ENCODE measurements at regions not wholly inside any gene's neighbourhood (a gene's known extent, or its start where the extent isn't known, plus 50 kb on each side); places are given as distances from the start of the nearest gene placed in this dataset.
A peak's percentile ranks its signal among the peaks of the same experiment; 100 is the strongest.

DNA sequence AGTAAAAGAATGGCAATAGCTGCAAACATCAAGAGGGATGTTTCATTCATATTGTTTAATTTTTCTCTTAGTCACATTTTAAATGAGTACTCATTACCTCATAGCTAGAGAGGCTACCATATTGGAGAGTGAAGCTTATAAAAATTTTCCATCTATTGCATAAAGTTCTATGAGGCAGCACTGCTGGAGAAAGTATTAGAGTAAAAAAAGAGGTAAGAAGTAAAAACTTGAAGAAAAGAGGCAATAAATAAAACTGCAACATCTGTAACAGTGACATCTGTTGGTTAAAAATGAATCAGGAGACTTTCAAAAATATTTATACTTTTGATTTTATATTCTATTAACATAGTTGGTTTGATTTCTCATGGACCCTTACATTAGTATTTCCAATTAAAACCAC is 284.5 kb upstream of the SEMA3D start:
- Histone ChIP-seq H3K9me3 (no peaks in the 10 kb centered on the region), H3K36me3 (no peaks in the 10 kb centered on the region), H3K4me3 (replicated peaks in 1 of 3) (no peak overlapping the region), H3K27ac (no peak overlapping the region), H3K4me1 (no peaks in the 10 kb centered on the region), H3K27me3 (no peaks in the 10 kb centered on the region)
- DNase-seq, result no peak
- intact Hi-C loops (cut with DNase I), result no loop called here
- no peak for TF ChIP-seq POLR2A (IDR thresholded peaks at IDR 0.05)
- TF ChIP-seq, protein P1, sequence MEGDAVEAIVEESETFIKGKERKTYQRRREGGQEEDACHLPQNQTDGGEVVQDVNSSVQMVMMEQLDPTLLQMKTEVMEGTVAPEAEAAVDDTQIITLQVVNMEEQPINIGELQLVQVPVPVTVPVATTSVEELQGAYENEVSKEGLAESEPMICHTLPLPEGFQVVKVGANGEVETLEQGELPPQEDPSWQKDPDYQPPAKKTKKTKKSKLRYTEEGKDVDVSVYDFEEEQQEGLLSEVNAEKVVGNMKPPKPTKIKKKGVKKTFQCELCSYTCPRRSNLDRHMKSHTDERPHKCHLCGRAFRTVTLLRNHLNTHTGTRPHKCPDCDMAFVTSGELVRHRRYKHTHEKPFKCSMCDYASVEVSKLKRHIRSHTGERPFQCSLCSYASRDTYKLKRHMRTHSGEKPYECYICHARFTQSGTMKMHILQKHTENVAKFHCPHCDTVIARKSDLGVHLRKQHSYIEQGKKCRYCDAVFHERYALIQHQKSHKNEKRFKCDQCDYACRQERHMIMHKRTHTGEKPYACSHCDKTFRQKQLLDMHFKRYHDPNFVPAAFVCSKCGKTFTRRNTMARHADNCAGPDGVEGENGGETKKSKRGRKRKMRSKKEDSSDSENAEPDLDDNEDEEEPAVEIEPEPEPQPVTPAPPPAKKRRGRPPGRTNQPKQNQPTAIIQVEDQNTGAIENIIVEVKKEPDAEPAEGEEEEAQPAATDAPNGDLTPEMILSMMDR (IDR thresholded peaks at IDR 0.05), result no peak

DNA sequence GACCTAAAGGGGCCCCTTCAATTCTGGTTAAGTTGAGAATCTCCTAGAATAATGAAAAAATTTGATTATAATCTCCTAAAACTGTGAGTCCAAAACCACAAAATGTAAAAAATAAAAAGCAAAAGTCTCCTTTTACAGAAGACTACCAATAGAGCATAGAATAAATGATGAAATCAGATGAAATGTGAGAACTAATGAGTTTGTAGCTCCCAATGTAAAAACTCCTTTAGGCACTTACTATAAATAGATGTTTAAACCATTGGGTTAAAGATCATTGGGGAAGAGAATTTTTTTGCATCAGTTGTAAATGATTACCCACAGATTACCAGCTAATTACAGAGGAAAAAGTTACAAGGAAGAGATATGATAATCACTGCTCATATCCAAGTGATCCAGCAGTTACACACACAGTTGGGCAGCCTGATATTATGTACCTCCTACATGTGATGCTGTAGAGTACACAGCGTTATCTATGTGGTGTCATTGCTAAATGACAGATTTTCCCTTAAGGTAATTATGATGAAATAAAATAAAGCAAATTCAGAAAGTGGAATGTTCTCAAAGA is 282.7 kb upstream of the SEMA3D start:
- 78 to 87% methylated on average over 1 of the region's 1 CpG for WGBS, 2 donors
- no peak for DNase-seq
- TF ChIP-seq, protein P1 (IDR thresholded peaks at IDR 0.05), result no peak
- no peak for TF ChIP-seq POLR2A (IDR thresholded peaks at IDR 0.05)
- H3K27ac ChIP-seq, result no peak overlapping the region
- intact Hi-C loops (cut with DNase I), result no loop called here
- H3K4me3 ChIP-seq (replicated peaks in 1 of 3), result no peak overlapping the region
- no peaks in the 10 kb centered on the region for H3K36me3 ChIP-seq
- H3K9me3 ChIP-seq, result no peaks in the 10 kb centered on the region
- no peaks in the 10 kb centered on the region for H3K27me3 ChIP-seq
- no peaks in the 10 kb centered on the region for H3K4me1 ChIP-seq

DNA sequence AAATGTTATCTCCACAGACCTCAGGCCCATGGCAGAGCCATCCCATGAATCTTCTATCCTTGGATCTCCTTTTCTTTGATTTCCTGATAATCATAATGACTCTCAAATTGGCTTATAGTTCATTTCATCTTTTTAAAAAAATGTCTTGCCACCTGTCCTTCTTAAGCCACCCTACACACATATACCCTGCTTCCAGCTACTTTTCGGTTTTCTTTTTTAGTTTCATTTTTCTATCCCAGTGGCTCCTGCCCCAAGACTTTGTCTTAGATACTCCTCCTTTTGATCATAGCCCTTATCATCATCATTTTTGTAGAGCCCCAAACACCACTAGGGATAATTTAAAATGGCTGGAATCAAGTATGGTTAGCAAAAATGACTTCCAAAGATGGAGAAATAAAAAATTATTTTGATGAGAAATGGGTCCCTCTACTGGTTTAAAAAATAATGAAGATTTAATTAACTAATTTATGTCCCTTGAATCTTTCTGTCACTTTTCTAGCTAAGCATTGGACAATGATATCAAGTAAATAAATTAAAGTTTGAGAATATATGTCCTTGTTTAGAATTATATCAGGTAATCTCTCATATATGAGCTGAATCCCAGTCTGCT is 277.3 kb upstream of the SEMA3D start:
- DNase-seq, result no peak
- no peaks in the 10 kb centered on the region for H3K36me3 ChIP-seq
- 96 to 97% methylated on average over 1 of the region's 1 CpG for WGBS, 2 donors
- H3K9me3 ChIP-seq, result no peaks in the 10 kb centered on the region
- no peak overlapping the region for H3K4me3 ChIP-seq (replicated peaks in 1 of 3)
- intact Hi-C loops (cut with DNase I), result no loop called here
- H3K27me3 ChIP-seq, result no peaks in the 10 kb centered on the region
- H3K4me1 ChIP-seq, result no peaks in the 10 kb centered on the region
- H3K27ac ChIP-seq, result no peak overlapping the region
- TF ChIP-seq, protein P1 (IDR thresholded peaks at IDR 0.05), result peak in 4 of 6 experiments; percentile 18 to 57 (median 38)
- no peak for TF ChIP-seq POLR2A (IDR thresholded peaks at IDR 0.05)

DNA sequence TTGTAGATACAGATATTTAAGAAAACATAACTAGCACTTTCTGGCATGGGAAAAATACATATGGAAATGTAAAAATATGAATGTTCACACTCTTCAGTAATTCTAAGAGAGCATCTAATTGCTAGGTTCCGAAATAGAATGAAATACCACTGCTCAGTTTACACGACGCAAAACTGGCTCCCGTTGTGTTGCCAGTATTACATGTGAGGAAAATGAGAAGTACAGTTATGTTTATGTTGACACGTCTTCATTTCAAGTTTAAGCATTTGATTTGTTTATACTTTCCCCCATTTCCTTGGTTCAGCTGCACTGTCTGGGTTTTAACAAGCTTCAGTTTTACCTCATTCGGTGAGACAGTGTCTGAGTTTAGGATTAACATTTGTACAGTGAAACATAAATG is 275.8 kb upstream of the SEMA3D start:
- intact Hi-C loops (cut with DNase I), result no loop called here
- DNase-seq, result no peak
- H3K36me3 ChIP-seq, result no peaks in the 10 kb centered on the region
- no peaks in the 10 kb centered on the region for H3K9me3 ChIP-seq
- no peak overlapping the region for H3K27ac ChIP-seq
- no peak overlapping the region for H3K4me3 ChIP-seq (replicated peaks in 1 of 3)
- WGBS, 2 donors, result 51 to 55% methylated on average over 6 of the region's 6 CpGs
- H3K27me3 ChIP-seq, result no peaks in the 10 kb centered on the region
- H3K4me1 ChIP-seq, result no peaks in the 10 kb centered on the region
- TF ChIP-seq, protein P1 (IDR thresholded peaks at IDR 0.05), result no peak
- no peak for TF ChIP-seq POLR2A (IDR thresholded peaks at IDR 0.05)

DNA sequence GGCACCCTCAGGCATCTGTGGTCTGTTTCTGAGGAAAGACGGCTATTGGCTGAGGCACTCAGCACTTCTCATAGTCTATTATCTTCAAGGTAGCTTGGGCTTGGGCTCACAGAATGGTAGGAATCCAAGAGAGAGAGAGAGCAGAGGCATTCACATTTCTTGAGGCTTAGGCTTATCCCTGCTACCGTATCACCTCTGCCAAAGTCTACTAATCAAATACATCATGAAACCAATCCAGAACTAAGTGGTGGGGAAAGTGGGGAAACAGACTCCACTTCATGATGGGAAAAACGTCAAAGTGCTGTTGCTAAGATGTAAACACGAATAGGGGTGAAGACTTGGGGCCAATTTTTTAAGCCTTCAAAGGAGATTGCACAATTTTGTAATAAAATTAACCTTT is 271.1 kb upstream of the SEMA3D start:
- no peaks in the 10 kb centered on the region for H3K9me3 ChIP-seq
- no peak for TF ChIP-seq POLR2A (IDR thresholded peaks at IDR 0.05)
- TF ChIP-seq, protein P1 (IDR thresholded peaks at IDR 0.05), result no peak
- H3K27me3 ChIP-seq, result no peaks in the 10 kb centered on the region
- no peak overlapping the region for H3K4me3 ChIP-seq (replicated peaks in 1 of 3)
- no peak overlapping the region for H3K27ac ChIP-seq
- H3K4me1 ChIP-seq, result no peaks in the 10 kb centered on the region
- DNase-seq, result no peak
- intact Hi-C loops (cut with DNase I), result no loop called here
- 70 to 71% methylated on average over 4 of the region's 4 CpGs for WGBS, 2 donors
- H3K36me3 ChIP-seq, result no peaks in the 10 kb centered on the region
